ENCODE measurements at regions not wholly inside any gene's neighbourhood (a gene's known extent, or its start where the extent isn't known, plus 50 kb on each side); places are given as distances from the start of the nearest gene placed in this dataset.

GRCh38 chr2:11877764-11878163 is 131.3 kb downstream of the LPIN1 start:
- TF ChIP-seq CTCF (IDR thresholded peaks at IDR 0.05; ENCODE audit: low read depth, low read length), result no peak
- no peak for TF ChIP-seq EZH2phosphoT487 (IDR thresholded peaks at IDR 0.05; ENCODE audit: low read depth)
